NB4 (cell line): ENCODE measurements at regions not wholly inside any gene's neighbourhood (a gene's known extent, or its start where the extent isn't known, plus 50 kb on each side); places are given as distances from the start of the nearest gene placed in this dataset.

Experiments used
- DNase-seq: peaks from one replicate; pipeline ENCODE4 v3.0.0; 2010; ENCODE audit warnings: low read depth
- H3K4me3 ChIP-seq: one replicate; pipeline ENCODE4 v1.5.1; 2011; ENCODE audit warnings: mild to moderate bottlenecking, low read depth, low read length, moderate library complexity
- MAX ChIP-seq: IDR thresholded peaks from 2 replicates; pipeline ENCODE4 v1.6.1; 2011; ENCODE audit warnings: low read depth, low read length
- MYC ChIP-seq: IDR thresholded peaks from 2 replicates; pipeline ENCODE4 v1.6.1; 2011; ENCODE audit warnings: low read depth, low read length
- POLR2A ChIP-seq: IDR thresholded peaks from 2 replicates; pipeline ENCODE4 v1.6.1; 2011; ENCODE audit warnings: mild to moderate bottlenecking; ENCODE audit not compliant: insufficient read length; ENCODE audit errors: extremely low read depth
- TF ChIP-seq, protein P1 (sequence below): IDR thresholded peaks from one replicate; pipeline ENCODE4 v1.5.1; 2012; ENCODE audit warnings: low read depth, low read length

DNA sequence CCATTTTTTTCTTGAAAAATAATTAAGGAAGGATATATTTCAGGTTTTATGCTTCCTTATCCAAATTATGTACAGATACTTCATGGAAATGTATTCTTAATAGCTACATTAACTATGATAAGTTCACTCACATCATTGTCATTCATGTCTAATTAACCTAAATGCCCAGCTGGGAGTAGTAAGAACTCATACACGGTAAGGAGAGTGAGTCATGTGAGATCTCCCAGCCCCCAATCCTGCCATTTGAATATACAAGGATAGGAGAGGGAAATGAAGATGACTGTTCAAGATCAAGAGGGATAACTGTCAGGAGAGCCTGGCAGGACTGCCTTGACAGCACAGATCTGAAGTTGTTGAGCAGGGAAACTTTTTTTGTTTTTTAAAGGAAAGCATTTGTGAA is 343.4 kb upstream of the USP15 start:
- DNase-seq, result no peak
- TF ChIP-seq MYC (no peak), MAX (no peak), POLR2A (no peak)
- TF ChIP-seq, protein P1, sequence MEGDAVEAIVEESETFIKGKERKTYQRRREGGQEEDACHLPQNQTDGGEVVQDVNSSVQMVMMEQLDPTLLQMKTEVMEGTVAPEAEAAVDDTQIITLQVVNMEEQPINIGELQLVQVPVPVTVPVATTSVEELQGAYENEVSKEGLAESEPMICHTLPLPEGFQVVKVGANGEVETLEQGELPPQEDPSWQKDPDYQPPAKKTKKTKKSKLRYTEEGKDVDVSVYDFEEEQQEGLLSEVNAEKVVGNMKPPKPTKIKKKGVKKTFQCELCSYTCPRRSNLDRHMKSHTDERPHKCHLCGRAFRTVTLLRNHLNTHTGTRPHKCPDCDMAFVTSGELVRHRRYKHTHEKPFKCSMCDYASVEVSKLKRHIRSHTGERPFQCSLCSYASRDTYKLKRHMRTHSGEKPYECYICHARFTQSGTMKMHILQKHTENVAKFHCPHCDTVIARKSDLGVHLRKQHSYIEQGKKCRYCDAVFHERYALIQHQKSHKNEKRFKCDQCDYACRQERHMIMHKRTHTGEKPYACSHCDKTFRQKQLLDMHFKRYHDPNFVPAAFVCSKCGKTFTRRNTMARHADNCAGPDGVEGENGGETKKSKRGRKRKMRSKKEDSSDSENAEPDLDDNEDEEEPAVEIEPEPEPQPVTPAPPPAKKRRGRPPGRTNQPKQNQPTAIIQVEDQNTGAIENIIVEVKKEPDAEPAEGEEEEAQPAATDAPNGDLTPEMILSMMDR, result no peak
- H3K4me3 ChIP-seq, result no peak overlapping the region

DNA sequence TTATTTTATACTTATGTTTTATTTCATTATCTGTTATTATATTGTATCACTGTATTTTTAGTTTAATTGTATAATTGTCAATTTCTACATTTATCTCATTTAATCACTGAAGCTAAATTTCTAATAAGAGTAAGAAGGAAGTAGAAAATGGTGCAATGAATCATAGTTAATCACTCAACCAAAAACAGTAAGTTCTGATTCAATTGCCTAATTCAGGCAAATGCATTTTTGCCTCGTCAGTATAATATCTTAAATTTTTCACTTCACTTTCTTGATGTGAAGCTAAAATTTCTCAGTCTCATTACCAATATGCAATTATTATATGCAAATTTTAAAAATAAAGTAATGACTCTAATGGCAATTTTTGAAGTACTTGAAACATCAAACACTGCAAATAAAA is 340.5 kb upstream of the USP15 start:
- H3K4me3 ChIP-seq, result no peak overlapping the region
- no peak for DNase-seq
- no peak for TF ChIP-seq MAX
- TF ChIP-seq, protein P1, result no peak
- no peak for TF ChIP-seq MYC

- TF ChIP-seq MYC (no peak), POLR2A (no peak), MAX (no peak)
- TF ChIP-seq, protein P1, result no peak
- no peak overlapping the region for H3K4me3 ChIP-seq
- DNase-seq, result no peak
Observed at GRCh38 chr12:61920230-61920629, 340.0 kb upstream of the USP15 start.

DNA sequence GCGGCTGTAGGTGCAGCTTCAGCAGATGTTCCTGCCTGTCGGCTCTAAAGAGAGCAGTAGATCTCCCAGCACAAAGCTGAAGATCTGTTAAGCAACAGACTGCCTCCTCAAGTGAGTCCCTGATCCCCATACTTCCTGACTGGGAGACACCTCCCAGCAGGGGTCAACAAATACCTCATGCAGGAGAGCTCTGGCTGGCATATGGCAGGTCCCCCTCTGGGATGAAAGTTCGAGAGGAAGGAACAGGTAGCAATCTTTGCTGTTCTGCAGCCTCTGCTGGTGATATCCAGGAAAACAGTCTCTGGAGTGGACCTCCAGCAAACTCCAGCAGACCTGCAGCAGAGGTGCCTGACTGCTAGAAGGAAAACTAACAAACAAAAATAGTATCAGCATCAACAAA is 337.1 kb upstream of the USP15 start:
- H3K4me3 ChIP-seq, result no peak overlapping the region
- TF ChIP-seq POLR2A (no peak), MYC (no peak), MAX (no peak)
- TF ChIP-seq, protein P1, result no peak
- DNase-seq, result no peak

GRCh38 chr12:61934564-61934963 is 325.6 kb upstream of the USP15 start:
- TF ChIP-seq MYC (no peak), MAX (no peak), POLR2A (no peak)
- TF ChIP-seq, protein P1, result no peak
- DNase-seq, result no peak
- H3K4me3 ChIP-seq, result no peak overlapping the region

DNA sequence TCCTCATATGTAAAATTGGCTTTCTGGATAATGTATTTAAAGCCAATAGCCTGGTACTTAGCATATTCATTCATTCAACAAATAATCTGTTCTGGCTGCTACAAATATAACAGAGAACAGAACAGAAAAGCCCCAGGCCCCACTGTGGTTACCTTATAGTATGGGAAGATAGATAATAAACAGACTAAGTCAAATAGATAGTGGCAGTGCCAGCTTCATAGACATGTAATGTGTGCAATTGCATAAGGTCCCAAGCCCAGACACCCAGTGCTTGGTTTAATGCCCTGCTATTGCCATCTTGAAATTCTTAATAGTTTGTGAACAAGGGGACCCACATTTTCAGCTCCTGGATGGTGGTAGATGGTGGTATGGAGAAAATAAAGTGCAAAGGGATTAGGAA is 320.2 kb upstream of the USP15 start:
- DNase-seq, result no peak
- TF ChIP-seq MYC, result no peak
- H3K4me3 ChIP-seq, result no peak overlapping the region
